Urinary bladder (tissue), 3 donors: ENCODE measurements at regions not wholly inside any gene's neighbourhood (a gene's known extent, or its start where the extent isn't known, plus 50 kb on each side); places are given as distances from the start of the nearest gene placed in this dataset.
"Not testable (repeated sequence)": the region's sequence is repeated elsewhere in the genome, so short reads cannot be mapped to it uniquely, and the experiment has no call there.

Experiments used
- DNase-seq: peaks from one replicate; pipeline ENCODE4 v3.0.0-alpha.2; 2015; ENCODE audit errors: extremely low spot score
- H3K27ac ChIP-seq: one replicate; pipeline ENCODE4 v1.5.1; 2013; ENCODE audit warnings: low read depth, mild to moderate bottlenecking, moderate library complexity
- H3K36me3 ChIP-seq: one replicate; pipeline ENCODE4 v1.6.1; 2013; ENCODE audit warnings: mild to moderate bottlenecking, moderate library complexity; ENCODE audit not compliant: insufficient read depth
- H3K4me1 ChIP-seq: one replicate; pipeline ENCODE4 v1.6.1; 2013; ENCODE audit warnings: mild to moderate bottlenecking, moderate library complexity; ENCODE audit not compliant: insufficient read depth
- H3K4me3 ChIP-seq: one replicate; pipeline ENCODE4 v1.5.1; 2013; ENCODE audit warnings: low read depth, low read length
- WGBS: extraction: QIAGEN DNeasy Blood & Tissue Kit; methylation state at CpG from one replicate; pipeline ENCODE4 v1.1.7; 2013; 5-methylcytosine and 5-hydroxymethylcytosine counted together
- donor health status: healthy with polysubstance abuse.
- donor health status: healthy.

GRCh38 chr3:5757213-5757804 lies 569.8 kb downstream of the EDEM1 start:
- 90% methylated on average over 7 of the region's 7 CpGs for WGBS
- H3K36me3 ChIP-seq, result no peaks in the 10 kb centered on the region
- H3K4me1 ChIP-seq, result no peaks in the 10 kb centered on the region
- DNase-seq, result no peak
- no peak overlapping the region for H3K4me3 ChIP-seq
- no peak overlapping the region for H3K27ac ChIP-seq

- 57% methylated on average over 6 of the region's 6 CpGs for WGBS
- no peak for DNase-seq
- no peaks in the 10 kb centered on the region for H3K4me1 ChIP-seq
- H3K27ac ChIP-seq, result no peak overlapping the region
- no peak overlapping the region for H3K4me3 ChIP-seq
- no peaks in the 10 kb centered on the region for H3K36me3 ChIP-seq
Observed at GRCh38 chr3:5758699-5759098, 571.2 kb downstream of the EDEM1 start.

DNA sequence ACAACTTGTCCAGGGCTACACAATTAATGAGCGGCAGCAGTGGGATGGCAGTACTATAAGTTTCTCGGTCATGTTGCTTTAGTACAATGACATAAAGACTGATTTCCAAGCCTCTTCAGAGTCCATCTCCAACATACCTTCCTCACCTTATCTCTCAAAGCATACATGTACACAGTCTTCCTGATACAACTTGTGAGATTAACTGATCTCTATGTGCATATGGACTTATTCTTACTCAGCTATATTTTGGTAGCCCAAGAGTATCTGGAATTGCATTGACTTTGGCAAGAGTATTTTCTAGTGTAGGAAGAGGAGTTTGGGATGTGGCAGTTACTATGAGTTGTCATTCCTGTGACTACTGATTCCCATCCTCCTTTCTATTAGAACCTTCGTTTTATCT lies 575.0 kb downstream of the EDEM1 start:
- DNase-seq, result no peak
- H3K36me3 ChIP-seq, result no peaks in the 10 kb centered on the region
- WGBS, result 89% methylated on average over 3 of the region's 3 CpGs
- H3K27ac ChIP-seq, result no peak overlapping the region
- H3K4me3 ChIP-seq, result no peak overlapping the region
- H3K4me1 ChIP-seq, result no peaks in the 10 kb centered on the region

DNA sequence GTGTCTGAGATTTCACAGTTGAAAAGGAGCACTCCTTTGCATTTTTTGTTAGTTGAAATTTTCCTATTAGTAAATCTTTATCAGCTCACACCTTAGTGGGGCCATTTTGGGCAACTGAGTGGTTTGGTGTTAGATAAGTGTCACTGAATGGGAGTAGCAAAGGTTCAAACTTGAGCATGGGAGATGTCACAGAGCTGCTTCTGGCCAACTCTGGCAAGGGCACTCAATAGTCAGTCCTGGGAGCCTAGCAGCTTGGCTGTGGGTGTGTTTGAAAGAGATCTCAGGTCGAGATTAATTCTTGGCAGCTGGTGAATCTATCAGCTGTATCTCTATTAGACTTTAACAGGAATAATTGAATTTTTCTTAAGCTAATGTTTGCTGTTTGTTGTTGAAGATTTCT lies 579.3 kb downstream of the EDEM1 start:
- WGBS, result 34% methylated on average over 1 of the region's 1 CpG
- no peak for DNase-seq
- Histone ChIP-seq H3K4me1 (no peaks in the 10 kb centered on the region), H3K36me3 (no peaks in the 10 kb centered on the region), H3K4me3 (no peak overlapping the region), H3K27ac (no peak overlapping the region)

GRCh38 chr3:5767304-5767703 lies 579.8 kb downstream of the EDEM1 start:
- Histone ChIP-seq H3K4me1 (no peaks in the 10 kb centered on the region), H3K36me3 (no peaks in the 10 kb centered on the region)
- WGBS, result 96% methylated on average over 2 of the region's 2 CpGs

DNA sequence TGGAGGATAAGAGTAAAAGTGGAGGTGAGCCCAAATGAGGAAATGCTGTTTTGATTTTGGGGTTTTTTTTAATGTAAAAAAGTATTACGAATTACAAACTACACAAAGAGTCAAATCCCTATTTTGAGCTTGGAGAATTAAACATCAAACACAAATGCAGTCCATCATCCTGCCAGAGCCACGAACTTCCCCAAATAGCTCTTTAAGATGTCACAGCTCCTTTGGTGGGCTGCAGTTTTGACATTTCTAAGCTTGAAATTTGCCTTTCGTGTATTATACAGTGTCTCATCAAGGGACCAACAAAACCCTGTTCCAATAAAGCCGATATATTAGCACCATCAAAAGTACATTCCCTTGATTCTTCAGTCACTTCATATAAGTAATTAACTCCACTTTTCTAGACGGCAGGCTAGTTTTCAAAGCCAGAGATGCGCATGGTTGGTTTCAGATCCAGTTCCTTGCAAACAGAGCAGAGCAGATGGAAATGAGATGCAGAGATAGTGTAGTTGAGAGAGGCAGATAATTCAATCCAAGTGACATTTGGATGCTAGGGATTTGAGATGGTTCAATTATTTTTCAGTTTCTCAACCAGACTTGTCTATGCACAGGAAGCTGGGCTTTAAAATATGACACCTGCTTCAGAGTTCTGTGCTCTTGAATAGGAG lies 580.9 kb downstream of the EDEM1 start:
- no peak overlapping the region for H3K27ac ChIP-seq
- DNase-seq, result no peak
- 70% methylated on average over 6 of the region's 6 CpGs for WGBS
- H3K4me1 ChIP-seq, result no peaks in the 10 kb centered on the region
- no peak overlapping the region for H3K4me3 ChIP-seq
- H3K36me3 ChIP-seq, result no peaks in the 10 kb centered on the region

More at GRCh38 chr3:5767304-5767703, 579.8 kb downstream of the EDEM1 start:
- no peak overlapping the region for H3K4me3 ChIP-seq
- DNase-seq, result no peak
- H3K27ac ChIP-seq, result no peak overlapping the region

GRCh38 chr3:5769825-5770224 lies 582.3 kb downstream of the EDEM1 start:
- Histone ChIP-seq H3K4me1 (no peaks in the 10 kb centered on the region), H3K27ac (no peak overlapping the region), H3K4me3 (no peak overlapping the region), H3K36me3 (no peaks in the 10 kb centered on the region)
- no peak for DNase-seq
- 77% methylated on average over 5 of the region's 5 CpGs for WGBS

GRCh38 chr3:5774337-5774736 lies 586.8 kb downstream of the EDEM1 start:
- no peak for DNase-seq
- H3K4me3 ChIP-seq, result no peak overlapping the region
- no peak overlapping the region for H3K27ac ChIP-seq
- WGBS, result 36% methylated on average over 7 of the region's 7 CpGs
- no peaks in the 10 kb centered on the region for H3K4me1 ChIP-seq
- H3K36me3 ChIP-seq, result no peaks in the 10 kb centered on the region

DNA sequence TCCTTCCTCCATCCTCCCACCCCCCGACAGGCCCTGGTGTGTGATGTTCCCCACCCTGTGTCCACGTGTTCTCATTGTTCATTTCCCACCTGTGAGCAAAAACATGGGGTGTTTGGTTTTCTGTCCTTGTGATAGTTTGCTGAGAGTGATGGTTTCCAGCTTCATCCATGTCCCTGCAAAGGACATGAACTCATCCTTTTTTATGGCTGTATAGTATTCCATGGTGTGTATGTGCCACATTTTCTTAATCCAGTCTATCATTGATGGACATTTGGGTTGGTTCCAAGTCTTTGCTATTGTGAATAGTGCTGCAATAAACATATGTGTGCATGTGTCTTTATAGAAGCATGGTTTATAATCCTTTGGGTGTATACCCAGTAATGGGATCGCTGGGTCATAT lies 587.6 kb downstream of the EDEM1 start:
- not testable (repeated sequence) for H3K36me3 ChIP-seq, H3K4me3 ChIP-seq, DNase-seq, H3K27ac ChIP-seq, H3K4me1 ChIP-seq
- WGBS, result 95% methylated on average over 3 of the region's 3 CpGs

GRCh38 chr3:5784690-5785089 lies 597.2 kb downstream of the EDEM1 start:
- no peak for DNase-seq

GRCh38 chr3:5787861-5788488 lies 600.5 kb downstream of the EDEM1 start:
- Histone ChIP-seq H3K36me3 (no peaks in the 10 kb centered on the region), H3K27ac (no peak overlapping the region), H3K4me3 (no peak overlapping the region), H3K4me1 (no peaks in the 10 kb centered on the region)
- 35% methylated on average over 6 of the region's 6 CpGs for WGBS
- DNase-seq, result peak; percentile 54

More at GRCh38 chr3:5784690-5785089, 597.2 kb downstream of the EDEM1 start:
- Histone ChIP-seq H3K27ac (no peak overlapping the region), H3K36me3 (no peaks in the 10 kb centered on the region), H3K4me3 (no peak overlapping the region), H3K4me1 (no peaks in the 10 kb centered on the region)

- WGBS, result 53% methylated on average over 5 of the region's 5 CpGs
- no peaks in the 10 kb centered on the region for H3K4me1 ChIP-seq
- H3K36me3 ChIP-seq, result no peaks in the 10 kb centered on the region
- no peak for DNase-seq
- H3K27ac ChIP-seq, result no peak overlapping the region
- H3K4me3 ChIP-seq, result no peak overlapping the region
Observed at GRCh38 chr3:5788496-5788895, 601.0 kb downstream of the EDEM1 start.

GRCh38 chr3:5791558-5791957 lies 604.1 kb downstream of the EDEM1 start:
- DNase-seq, result no peak
- Histone ChIP-seq H3K36me3 (no peaks in the 10 kb centered on the region), H3K4me1 (no peaks in the 10 kb centered on the region), H3K4me3 (no peak overlapping the region), H3K27ac (no peak overlapping the region)
- 79% methylated on average over 1 of the region's 1 CpG for WGBS

DNA sequence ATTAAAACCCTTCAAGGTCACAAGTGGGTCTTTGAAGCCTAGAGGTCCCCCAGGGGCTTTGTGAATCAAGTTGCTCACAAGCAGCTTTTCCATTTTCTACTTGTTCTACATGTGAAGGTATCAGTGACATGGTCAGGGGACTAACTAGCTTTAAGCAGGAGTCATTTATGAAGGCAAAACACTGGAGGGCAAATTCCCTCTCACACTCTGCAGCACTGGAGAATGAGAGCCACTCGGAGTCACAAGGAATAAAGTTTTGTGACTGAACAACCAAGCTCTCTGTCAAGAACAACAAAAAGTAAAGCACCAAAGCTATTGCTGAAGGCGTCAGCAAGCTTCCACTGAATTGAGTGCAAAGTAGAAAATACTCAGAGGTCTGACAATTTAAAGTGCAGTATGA lies 609.0 kb downstream of the EDEM1 start:
- Histone ChIP-seq H3K4me1 (no peaks in the 10 kb centered on the region), H3K27ac (no peak overlapping the region), H3K36me3 (no peaks in the 10 kb centered on the region), H3K4me3 (no peak overlapping the region)
- 62% methylated on average over 2 of the region's 2 CpGs for WGBS
- DNase-seq, result no peak
